ENCODE measurements at regions not wholly inside any gene's neighbourhood (a gene's known extent, or its start where the extent isn't known, plus 50 kb on each side); places are given as distances from the start of the nearest gene placed in this dataset.
A peak's percentile ranks its signal among the peaks of the same experiment; 100 is the strongest.

- Histone ChIP-seq H3K79me2 (ENCODE audit: control insufficient read depth, insufficient read depth, low read length) (no peaks in the 10 kb centered on the region), H4K20me1 (replicated peaks; ENCODE audit: control insufficient read depth, insufficient read depth, low read length) (no peaks in the 10 kb centered on the region), H3K4me1 (replicated peaks in 1 of 2; ENCODE audit: control insufficient read depth in 2 of 2, insufficient read depth in 2 of 2, low read length in 2 of 2) (no peaks in the 10 kb centered on the region), H3K9me1 (ENCODE audit: control insufficient read depth, insufficient read depth, low read length) (no peaks in the 10 kb centered on the region), H3K27me3 (ENCODE audit: control insufficient read depth in 2 of 2, insufficient read depth in 2 of 2, low read length in 2 of 2) (no peaks in the 10 kb centered on the region), H3K27ac (ENCODE audit: extremely low read depth, low read depth, low read length) (no peak overlapping the region), H3K9ac (ENCODE audit: insufficient read depth in 1 of 2, low read depth in 2 of 2, low read length in 2 of 2) (no peak overlapping the region), H3K4me2 (ENCODE audit: insufficient read depth, low read length) (no peak overlapping the region), H2AFZ (ENCODE audit: low read depth, low read length) (no peak overlapping the region), H3K4me3 (no peak overlapping the region), H3K9me3 (replicated peaks; ENCODE audit: control insufficient read depth, insufficient read depth, low read depth, low read length) (no peaks in the 10 kb centered on the region), H3K36me3 (ENCODE audit: control insufficient read depth, insufficient read depth, low read length) (no peaks in the 10 kb centered on the region)
- POLR2A ChIA-PET, result no interaction called here
- CTCF ChIA-PET (ENCODE audit: low intra/inter-chr PET ratio), result no interaction called here
- BruUV-seq (replicated peaks), result no TSS peak
- 0% methylated on average over 4 of the region's 4 CpGs for WGBS (ENCODE audit: insufficient coverage, low coverage, missing lambda C conversion rate)
- FAIRE-seq, result peak; percentile 51
- ATAC-seq, result peak; percentile 52; the same call in 1 of the 3 replicates
- peak; percentile 14 to 42 (median 36) for DNase-seq (ENCODE audit: extremely low read depth in 1 of 4, low spot score in 3 of 4)
- in situ Hi-C loops (cut with MboI), result no loop called here
- intact Hi-C loops (cut with micrococcal nuclease), result loop anchor here (10.0 kb wide), 1 partner anchor 863 kb away; no protein-coding TSS in a partner anchor
- TF ChIP-seq NFYB (IDR thresholded peaks at IDR 0.05; ENCODE audit: extremely low read depth, insufficient read length), result no peak
- no peak for TF ChIP-seq DACH1 (IDR thresholded peaks at IDR 0.05; ENCODE audit: partially characterized antibody)
- TF ChIP-seq PTRF (tag; IDR thresholded peaks at IDR 0.05), result no peak
- TF ChIP-seq DEAF1 (CRISPR knock-in tag; IDR thresholded peaks at IDR 0.05), result 0 out of 2 replicates have a peak, but pooled peaks have one; percentile 11
- peak; percentile 8 to 52 (median 37); a peak in 3 of 6 replicates for TF ChIP-seq CTCF (IDR thresholded peaks at IDR 0.05 in 2 of 3, conservative IDR thresholded peaks at IDR 0.05 in 1 of 3; ENCODE audit: insufficient read depth in 2 of 3, low read depth in 1 of 3, low read length in 3 of 3)
- no peak for TF ChIP-seq PKNOX1 (IDR thresholded peaks at IDR 0.05)
- TF ChIP-seq ARID1B (IDR thresholded peaks at IDR 0.05), result no peak
- no peak for TF ChIP-seq ZNF668 (CRISPR knock-in tag; IDR thresholded peaks at IDR 0.05)
- TF ChIP-seq COPS2 (conservative IDR thresholded peaks at IDR 0.05), result no peak
- no peak for TF ChIP-seq ZFP91 (CRISPR knock-in tag; IDR thresholded peaks at IDR 0.05)
- TF ChIP-seq TFE3 (CRISPR knock-in tag; IDR thresholded peaks at IDR 0.05), result no peak
- no peak for TF ChIP-seq RCOR1 (IDR thresholded peaks at IDR 0.05; ENCODE audit: borderline replicate concordance in 1 of 2, low read depth in 2 of 2, low read length in 2 of 2)
- no peak for TF ChIP-seq HDAC8 (tag; IDR thresholded peaks at IDR 0.05)
- no peak for TF ChIP-seq BRD9 (IDR thresholded peaks at IDR 0.05; ENCODE audit: low read depth, partially characterized antibody)
These were observed 333.0 kb upstream of the SATB1 start for GRCh38 chr3:18758047-18758704.

Measured in K562 (cell line).